SK-N-SH (cell line): ENCODE measurements at regions not wholly inside any gene's neighbourhood (a gene's known extent, or its start where the extent isn't known, plus 50 kb on each side); places are given as distances from the start of the nearest gene placed in this dataset.

Source experiments
- CTCF ChIA-PET: fragments of 300-600, 350-600 bp; formaldehyde crosslinking; extraction: SDS; loops from one replicate; lab custom pipeline; 2021; lab: Yijun Ruan, JAX
- POLR2A ChIA-PET: fragments of 350-600 bp; sonication (Branson Sonifier 250); formaldehyde crosslinking; extraction: SDS; loops from one replicate; lab custom pipeline; 2020; ENCODE audit warnings: antibody characterized with exemption, inconsistent platforms; lab: Yijun Ruan, JAX
- DNase-seq: peaks from one replicate; pipeline ENCODE4 v3.0.0; 2012
- H2AFZ ChIP-seq: fragments of 200-600 bp; sonication (generic); 2 replicates; pipeline ENCODE4 v1.8.1; 2016; ENCODE audit warnings: antibody characterized with exemption, mild to moderate bottlenecking, low read depth
- H3F3A ChIP-seq: fragments of 200-600 bp; sonication (generic); replicated peaks from 2 replicates; pipeline ENCODE3; 2016; ENCODE audit warnings: antibody characterized with exemption, mild to moderate bottlenecking; ENCODE audit not compliant: insufficient read depth
- H3K27ac ChIP-seq, 2 experiments: fragments of 200-500 bp in 1 of 2; fragments of 200-600 bp in 1 of 2; sonication (Bioruptor generic) in 1 of 2; sonication (generic), shearing (Covaris generic) in 1 of 2; 2 replicates each; pipeline versions ENCODE4 v1.5.1 to v1.6.1; 2014 to 2016; ENCODE audit warnings: low read depth in 2 of 2, inconsistent platforms in 1 of 2, low read length in 1 of 2, mild to moderate bottlenecking in 1 of 2, mixed read lengths in 1 of 2
- H3K27me3 ChIP-seq: fragments of 200-600 bp; sonication (generic), shearing (Covaris generic); 2 replicates; pipeline ENCODE4 v1.6.1; 2016; ENCODE audit warnings: mixed run types; ENCODE audit not compliant: insufficient read depth
- H3K36me3 ChIP-seq, 2 experiments: fragments of 200-500 bp in 1 of 2; fragments of 200-600 bp in 1 of 2; sonication (Bioruptor generic) in 1 of 2; sonication (generic) in 1 of 2; replicated peaks in 1 of 2; 2 replicates each; pipeline versions ENCODE3 to v1.5.1; 2014 to 2016; ENCODE audit warnings: low read length in 1 of 2, mild to moderate bottlenecking in 1 of 2; ENCODE audit not compliant: insufficient read depth in 2 of 2, control insufficient read depth in 1 of 2
- H3K4me1 ChIP-seq, 2 experiments: fragments of 200-500 bp in 1 of 2; fragments of 200-600 bp in 1 of 2; sonication (Bioruptor generic) in 1 of 2; sonication (generic), shearing (Covaris generic) in 1 of 2; 2 replicates each; pipeline versions ENCODE4 v1.5.1 to v1.6.1; 2014 to 2016; ENCODE audit warnings: low read depth in 1 of 2, low read length in 1 of 2, mixed run types in 1 of 2; ENCODE audit not compliant: insufficient read depth in 2 of 2, control insufficient read depth in 1 of 2
- H3K4me2 ChIP-seq: fragments of 200-600 bp; sonication (generic), shearing (Covaris generic); 2 replicates; pipeline ENCODE4 v1.6.1; 2017; ENCODE audit warnings: mixed run types
- H3K4me3 ChIP-seq, 2 experiments: fragments of 200-500 bp in 1 of 2; fragments of 200-600 bp in 1 of 2; sonication (Bioruptor generic) in 1 of 2; sonication (generic), shearing (Covaris generic) in 1 of 2; 2 replicates each; pipeline versions ENCODE4 v1.5.1 to v1.8.1; 2014 to 2016; ENCODE audit warnings: low read depth in 2 of 2, inconsistent platforms in 1 of 2, low read length in 1 of 2, mild to moderate bottlenecking in 1 of 2, mixed read lengths in 1 of 2, moderate library complexity in 1 of 2
- H3K79me2 ChIP-seq: fragments of 200-600 bp; sonication (generic); 2 replicates; pipeline ENCODE4 v1.8.1; 2017; ENCODE audit warnings: mild to moderate bottlenecking; ENCODE audit not compliant: insufficient read depth
- H3K9ac ChIP-seq: fragments of 200-600 bp; sonication (generic); 2 replicates; pipeline ENCODE4 v1.6.1; 2017; ENCODE audit warnings: mixed run types
- H3K9me2 ChIP-seq: fragments of 200-600 bp; sonication (generic); 2 replicates; pipeline ENCODE4 v1.6.1; 2017; ENCODE audit warnings: mixed run types
- H3K9me3 ChIP-seq: fragments of 200-600 bp; sonication (generic); 2 replicates; pipeline ENCODE4 v1.6.1; 2017; ENCODE audit warnings: mixed run types, mild to moderate bottlenecking, moderate library complexity
- H4K20me1 ChIP-seq: fragments of 200-600 bp; sonication (generic); 2 replicates; pipeline ENCODE4 v1.6.1; 2017; ENCODE audit warnings: mild to moderate bottlenecking, mixed run types; ENCODE audit not compliant: insufficient read depth
- EP300 ChIP-seq, 2 experiments: IDR thresholded peaks; 2 replicates each; pipeline versions ENCODE4 v1.4.0 to v1.6.1; 2012; ENCODE audit warnings: borderline replicate concordance in 1 of 2, low read depth in 1 of 2, low read length in 1 of 2
- FOSL2 ChIP-seq: IDR thresholded peaks from 2 replicates; pipeline ENCODE4 v1.4.0; 2012; ENCODE audit warnings: low read depth, mild to moderate bottlenecking, moderate library complexity, borderline replicate concordance
- FOXJ3 ChIP-seq: sonication (generic); formaldehyde crosslinking; IDR thresholded peaks from 2 replicates; pipeline ENCODE4 v1.5.1; 2020; ENCODE audit warnings: mild to moderate bottlenecking, missing genetic modification reagents
- GATA2 ChIP-seq: sonication (generic); formaldehyde crosslinking; IDR thresholded peaks from 2 replicates; pipeline ENCODE4 v1.5.0; 2020; ENCODE audit warnings: mild to moderate bottlenecking, missing genetic modification reagents
- JUND ChIP-seq: IDR thresholded peaks from 2 replicates; pipeline ENCODE4 v1.4.0; 2012
- MEF2A ChIP-seq: IDR thresholded peaks from 2 replicates; pipeline ENCODE4 v1.4.0; 2012; ENCODE audit warnings: low read depth, borderline replicate concordance
- MXI1 ChIP-seq: IDR thresholded peaks from 2 replicates; pipeline ENCODE4 v1.6.1; 2012; ENCODE audit warnings: mild to moderate bottlenecking, low read depth, low read length, improper control_type of control experiment
- NRF1 ChIP-seq: IDR thresholded peaks from 2 replicates; pipeline ENCODE4 v1.6.1; 2012; ENCODE audit warnings: low read depth, mild to moderate bottlenecking, low read length
- RCOR1 ChIP-seq: fragments of 150-350 bp; IDR thresholded peaks from 2 replicates; pipeline ENCODE4 v1.6.1; 2017; ENCODE audit warnings: antibody characterized with exemption, low read length
- RXRA ChIP-seq: IDR thresholded peaks from 2 replicates; pipeline ENCODE4 v1.4.0; 2012; ENCODE audit warnings: low read depth, mild to moderate bottlenecking, borderline replicate concordance
- WGBS: methylation state at CpG from one replicate; pipeline ENCODE4 v1.1.6; 2017; ENCODE audit warnings: low lambda C conversion rate; 5-methylcytosine and 5-hydroxymethylcytosine counted together
- TF ChIP-seq, protein P1 (sequence below): IDR thresholded peaks from 2 replicates; pipeline ENCODE4 v1.4.0; 2012; ENCODE audit warnings: low read depth, borderline replicate concordance
- TF ChIP-seq, protein P2 (sequence below): IDR thresholded peaks from 2 replicates; pipeline ENCODE4 v1.4.0; 2012; ENCODE audit warnings: low read depth
- TF ChIP-seq, protein P3 (sequence below): IDR thresholded peaks from 2 replicates; pipeline ENCODE4 v1.4.0; 2012; ENCODE audit warnings: low read depth, borderline replicate concordance
- TF ChIP-seq, protein P4 (sequence below): IDR thresholded peaks from 2 replicates; pipeline ENCODE4; 2012

DNA sequence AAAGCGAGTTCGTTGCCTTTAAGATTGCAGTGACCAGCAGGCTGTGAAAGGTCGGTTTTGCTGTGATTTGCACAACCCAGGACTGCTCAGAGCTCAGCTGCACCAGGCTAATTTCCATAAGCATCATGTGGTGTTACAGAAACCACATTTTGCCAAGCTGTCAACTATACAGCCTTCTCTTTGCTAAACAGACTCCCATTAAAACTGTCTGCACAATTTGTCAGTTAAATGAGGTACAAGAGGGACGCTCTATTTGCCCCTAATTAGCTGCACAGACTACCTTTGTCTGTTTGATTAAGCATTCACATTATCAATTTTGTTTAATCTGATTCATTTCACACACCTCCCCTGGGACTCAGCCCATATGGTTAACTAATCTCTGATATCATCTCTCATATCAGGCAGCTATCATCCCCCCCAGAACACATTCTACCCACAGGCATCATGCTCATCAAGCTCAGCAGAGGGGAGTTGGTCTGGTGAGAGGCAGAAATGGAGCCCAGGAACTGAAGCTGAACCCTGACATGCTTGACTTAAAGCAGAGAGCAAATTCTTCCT lies 62.1 kb downstream of the OLIG3 start:
- no peak overlapping the region for H3K27ac ChIP-seq
- TF ChIP-seq MXI1 (no peak), FOXJ3 (CRISPR knock-in tag) (no peak), JUND (no peak), GATA2 (CRISPR knock-in tag) (peak; percentile 58), NRF1 (no peak)
- TF ChIP-seq, protein P1, sequence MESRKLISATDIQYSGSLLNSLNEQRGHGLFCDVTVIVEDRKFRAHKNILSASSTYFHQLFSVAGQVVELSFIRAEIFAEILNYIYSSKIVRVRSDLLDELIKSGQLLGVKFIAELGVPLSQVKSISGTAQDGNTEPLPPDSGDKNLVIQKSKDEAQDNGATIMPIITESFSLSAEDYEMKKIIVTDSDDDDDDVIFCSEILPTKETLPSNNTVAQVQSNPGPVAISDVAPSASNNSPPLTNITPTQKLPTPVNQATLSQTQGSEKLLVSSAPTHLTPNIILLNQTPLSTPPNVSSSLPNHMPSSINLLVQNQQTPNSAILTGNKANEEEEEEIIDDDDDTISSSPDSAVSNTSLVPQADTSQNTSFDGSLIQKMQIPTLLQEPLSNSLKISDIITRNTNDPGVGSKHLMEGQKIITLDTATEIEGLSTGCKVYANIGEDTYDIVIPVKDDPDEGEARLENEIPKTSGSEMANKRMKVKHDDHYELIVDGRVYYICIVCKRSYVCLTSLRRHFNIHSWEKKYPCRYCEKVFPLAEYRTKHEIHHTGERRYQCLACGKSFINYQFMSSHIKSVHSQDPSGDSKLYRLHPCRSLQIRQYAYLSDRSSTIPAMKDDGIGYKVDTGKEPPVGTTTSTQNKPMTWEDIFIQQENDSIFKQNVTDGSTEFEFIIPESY, result no peak
- TF ChIP-seq, all 33 proteins: peak for 1
- Histone ChIP-seq H3K4me3 (no peak overlapping the region), H2AFZ (no peak overlapping the region), H4K20me1 (no peaks in the 10 kb centered on the region), H3K4me1 (peaks cover 0 to 16% of the 10 kb centered on the region in 2 experiments; a peak in 2 of 4 replicates), H3F3A (no peaks in the 10 kb centered on the region), H3K4me2 (no peak overlapping the region), H3K27me3 (no peaks in the 10 kb centered on the region), H3K9me2 (no peaks in the 10 kb centered on the region), H3K9ac (no peak overlapping the region), H3K36me3 (no peaks in the 10 kb centered on the region), H3K79me2 (no peaks in the 10 kb centered on the region), H3K9me3 (no peaks in the 10 kb centered on the region)
- DNase-seq, result no peak
- 2% methylated on average over 4 of the region's 4 CpGs for WGBS
- POLR2A ChIA-PET, result no interaction called here
- CTCF ChIA-PET, result interaction anchor here (1.0 kb wide), 1 partner anchor 22 kb away, joined by 3 read pairs; no protein-coding TSS in a partner anchor

DNA sequence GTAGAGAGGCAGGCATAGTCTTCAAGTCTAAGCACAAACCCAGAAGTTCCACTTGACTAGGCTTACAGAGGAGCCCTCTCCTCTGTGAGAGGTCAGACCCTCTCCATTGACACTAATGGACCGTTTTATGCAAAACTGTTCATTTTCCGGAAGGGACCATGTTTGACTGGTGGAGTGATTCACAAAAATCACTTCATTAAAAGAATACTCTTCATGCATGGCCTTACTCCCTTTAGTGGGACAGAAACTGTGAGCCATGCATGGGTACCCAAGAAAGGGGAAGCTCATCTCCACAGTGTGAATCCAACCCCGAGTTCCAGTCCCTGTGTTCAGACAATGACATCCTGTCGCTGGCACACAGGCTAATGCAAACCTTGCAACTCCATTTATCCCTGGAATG lies 63.2 kb downstream of the OLIG3 start:
- Histone ChIP-seq H3K4me3 (no peak overlapping the region), H2AFZ (no peak overlapping the region), H3K4me1 (peaks cover 0 to 16% of the 10 kb centered on the region in 2 experiments; a peak in 2 of 4 replicates), H3K4me2 (no peak overlapping the region), H3K79me2 (no peaks in the 10 kb centered on the region)
- WGBS, result 15% methylated on average over 4 of the region's 4 CpGs
- TF ChIP-seq MEF2A, result no peak
- TF ChIP-seq, all 33 proteins: peak for 0
- no peak for DNase-seq
- no peaks in the 10 kb centered on the region for H3K9me2 ChIP-seq
- H3K27me3 ChIP-seq, result no peaks in the 10 kb centered on the region
- H3K9ac ChIP-seq, result no peak overlapping the region
- H3K9me3 ChIP-seq, result no peaks in the 10 kb centered on the region
- no peak overlapping the region for H3K27ac ChIP-seq
- no peaks in the 10 kb centered on the region for H3K36me3 ChIP-seq
- no peaks in the 10 kb centered on the region for H4K20me1 ChIP-seq
- CTCF ChIA-PET, result no interaction called here
- no peaks in the 10 kb centered on the region for H3F3A ChIP-seq
- POLR2A ChIA-PET, result no interaction called here

DNA sequence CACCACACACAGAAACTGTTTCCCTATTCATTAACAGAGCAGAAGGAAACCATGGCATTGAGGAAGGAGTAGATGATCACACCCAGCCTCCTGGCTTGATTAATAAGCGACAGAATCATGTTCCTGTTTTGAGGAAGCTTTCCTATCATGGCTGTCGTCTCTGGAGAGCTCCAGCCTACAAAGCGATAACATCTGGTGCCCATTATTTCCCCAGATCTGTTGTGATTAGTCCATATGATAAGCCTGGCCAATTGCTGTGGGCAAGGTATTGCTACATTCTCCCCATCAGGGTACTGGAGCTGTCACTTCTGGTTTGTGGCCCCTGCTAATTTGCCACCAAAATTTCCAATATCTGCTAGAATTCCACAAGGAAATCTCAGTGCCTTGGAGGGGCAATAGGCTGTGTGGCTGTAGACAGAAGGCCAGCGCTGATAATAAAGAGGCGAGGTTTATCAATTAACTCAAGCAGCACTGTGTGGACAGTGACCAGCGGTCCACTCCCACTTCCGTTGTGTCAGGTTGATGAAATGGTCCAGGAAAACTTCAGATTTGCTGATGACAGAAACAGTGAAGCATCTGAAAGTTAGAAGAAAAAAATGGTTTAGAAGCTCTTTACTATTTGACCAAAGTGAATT lies 66.4 kb downstream of the OLIG3 start:
- Histone ChIP-seq H3K4me2 (no peak overlapping the region), H3K79me2 (no peaks in the 10 kb centered on the region), H3K9ac (no peak overlapping the region), H3K27me3 (no peaks in the 10 kb centered on the region), H3K9me2 (no peaks in the 10 kb centered on the region), H2AFZ (no peak overlapping the region), H3K9me3 (no peaks in the 10 kb centered on the region), H4K20me1 (no peaks in the 10 kb centered on the region), H3K4me3 (no peak overlapping the region), H3K4me1 (peaks cover 0 to 16% of the 10 kb centered on the region in 2 experiments; a peak in 2 of 4 replicates), H3K27ac (no peak overlapping the region), H3K36me3 (no peaks in the 10 kb centered on the region), H3F3A (no peaks in the 10 kb centered on the region)
- CTCF ChIA-PET, result interaction anchor here (0.5 to 1.8 kb wide), 3 partner anchors 15 to 70 kb away, joined by 3 to 4 read pairs (median 3); no protein-coding TSS in a partner anchor
- POLR2A ChIA-PET, result no interaction called here
- 0% methylated on average over 4 of the region's 7 CpGs for WGBS
- DNase-seq, result no peak
- TF ChIP-seq, protein P2, sequence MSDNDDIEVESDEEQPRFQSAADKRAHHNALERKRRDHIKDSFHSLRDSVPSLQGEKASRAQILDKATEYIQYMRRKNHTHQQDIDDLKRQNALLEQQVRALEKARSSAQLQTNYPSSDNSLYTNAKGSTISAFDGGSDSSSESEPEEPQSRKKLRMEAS, result no peak
- TF ChIP-seq FOSL2, result no peak
- TF ChIP-seq, protein P3, sequence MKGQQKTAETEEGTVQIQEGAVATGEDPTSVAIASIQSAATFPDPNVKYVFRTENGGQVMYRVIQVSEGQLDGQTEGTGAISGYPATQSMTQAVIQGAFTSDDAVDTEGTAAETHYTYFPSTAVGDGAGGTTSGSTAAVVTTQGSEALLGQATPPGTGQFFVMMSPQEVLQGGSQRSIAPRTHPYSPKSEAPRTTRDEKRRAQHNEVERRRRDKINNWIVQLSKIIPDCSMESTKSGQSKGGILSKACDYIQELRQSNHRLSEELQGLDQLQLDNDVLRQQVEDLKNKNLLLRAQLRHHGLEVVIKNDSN, result no peak
- TF ChIP-seq GATA2 (CRISPR knock-in tag), result peak; percentile 78
- TF ChIP-seq RCOR1, result no peak
- no peak for TF ChIP-seq NRF1
- TF ChIP-seq EP300 (IDR thresholded peaks at IDR 0.05; ENCODE audit: borderline replicate concordance in 1 of 2, low read depth in 1 of 2, low read length in 1 of 2), result peak in 1 of 2 experiments; percentile 17; a peak in 1 of 4 replicates
- TF ChIP-seq RXRA, result no peak
- TF ChIP-seq, protein P4, sequence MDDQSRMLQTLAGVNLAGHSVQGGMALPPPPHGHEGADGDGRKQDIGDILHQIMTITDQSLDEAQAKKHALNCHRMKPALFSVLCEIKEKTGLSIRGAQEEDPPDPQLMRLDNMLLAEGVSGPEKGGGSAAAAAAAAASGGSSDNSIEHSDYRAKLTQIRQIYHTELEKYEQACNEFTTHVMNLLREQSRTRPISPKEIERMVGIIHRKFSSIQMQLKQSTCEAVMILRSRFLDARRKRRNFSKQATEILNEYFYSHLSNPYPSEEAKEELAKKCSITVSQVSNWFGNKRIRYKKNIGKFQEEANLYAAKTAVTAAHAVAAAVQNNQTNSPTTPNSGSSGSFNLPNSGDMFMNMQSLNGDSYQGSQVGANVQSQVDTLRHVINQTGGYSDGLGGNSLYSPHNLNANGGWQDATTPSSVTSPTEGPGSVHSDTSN, result no peak
- TF ChIP-seq MEF2A, result no peak
